HG03159 (cell line): ENCODE measurements at regions not wholly inside any gene's neighbourhood (a gene's known extent, or its start where the extent isn't known, plus 50 kb on each side); places are given as distances from the start of the nearest gene placed in this dataset.

Experiments used
- ATAC-seq: cut with Tn5 transposase; IDR thresholded peaks from one replicate; pipeline ENCODE4 v1.9.1; 2021; ENCODE audit warnings: mild to moderate bottlenecking, moderate library complexity; ENCODE audit not compliant: unreplicated experiment

DNA sequence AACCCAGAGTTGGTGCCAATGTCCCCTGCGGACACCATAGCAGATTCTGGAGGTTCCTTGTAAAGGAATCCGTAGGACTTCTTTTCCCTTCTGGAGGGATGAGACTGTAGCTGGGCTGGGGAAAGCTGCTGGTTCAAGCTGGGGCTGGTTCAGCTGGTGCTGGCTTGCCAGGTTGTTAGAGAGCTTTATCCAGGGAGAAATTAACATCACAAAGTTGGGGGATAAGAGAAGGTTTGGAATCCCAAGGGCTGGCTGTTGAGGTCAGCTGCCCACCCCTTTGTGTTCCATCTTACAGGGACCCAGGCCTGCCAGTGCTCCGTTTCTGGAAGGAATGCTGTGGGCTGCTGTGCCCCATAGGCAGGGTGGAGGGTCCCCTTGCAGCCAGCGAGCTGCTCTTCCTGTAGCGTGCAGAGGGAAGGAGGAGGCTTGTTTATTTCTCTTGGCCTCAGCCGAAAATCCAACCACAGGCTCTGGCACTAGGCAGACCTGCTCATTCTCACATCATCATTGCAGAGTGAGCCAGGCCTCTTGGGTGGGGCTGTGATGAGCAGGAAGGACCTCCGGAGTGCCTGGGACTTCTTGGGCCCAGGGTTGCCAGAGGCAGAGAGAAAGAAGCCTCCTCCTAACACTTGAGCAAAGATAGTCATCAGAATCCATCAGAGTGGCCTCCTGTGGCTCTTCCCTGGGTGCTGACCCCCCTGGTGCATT lies 251.1 kb downstream of the SEC14L1 start:
- ATAC-seq: no peak

DNA sequence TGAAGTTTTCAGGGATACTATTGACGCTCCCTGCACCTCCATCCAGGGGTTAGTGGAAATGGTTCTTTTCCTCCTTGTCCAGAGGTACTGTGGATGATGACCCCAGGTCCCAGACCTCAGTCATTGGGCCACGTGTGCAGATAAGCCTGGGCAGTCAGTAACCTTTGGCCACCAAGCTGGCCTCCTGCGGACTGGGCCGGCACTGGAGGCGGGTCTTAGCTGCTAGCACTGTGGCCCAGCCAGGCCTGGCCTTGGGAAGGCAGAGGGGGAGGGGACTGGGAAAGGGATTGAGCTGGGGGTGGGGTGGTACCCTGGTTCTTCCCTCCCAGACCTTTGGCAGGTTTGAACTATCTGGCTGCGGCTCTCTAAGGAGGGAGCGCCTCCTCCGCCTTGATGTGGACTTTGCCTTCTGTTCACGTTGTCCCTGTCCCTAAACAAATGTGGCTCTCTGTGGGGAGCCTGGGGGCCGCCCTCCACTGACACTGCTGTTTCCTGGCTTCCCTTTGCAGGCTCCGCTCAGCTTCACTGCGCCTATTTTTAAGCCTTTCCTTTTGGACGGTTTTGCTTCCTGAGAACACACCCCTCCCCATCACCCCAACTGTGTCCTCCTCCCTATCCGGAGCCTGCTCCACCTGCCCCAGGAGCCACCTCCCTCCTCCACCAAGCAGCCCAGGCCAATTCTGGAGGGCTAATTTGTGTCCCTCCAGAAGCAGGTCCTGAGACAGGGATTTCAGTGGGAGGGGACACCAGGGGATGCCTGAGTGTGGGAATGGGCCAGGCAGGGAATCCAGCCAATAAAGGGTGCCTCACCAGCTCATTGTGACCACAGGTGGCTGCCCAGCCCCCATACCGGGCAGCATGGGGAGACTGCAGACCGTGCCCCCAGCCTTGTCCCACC lies 251.9 kb downstream of the SEC14L1 start:
- no peak for ATAC-seq

DNA sequence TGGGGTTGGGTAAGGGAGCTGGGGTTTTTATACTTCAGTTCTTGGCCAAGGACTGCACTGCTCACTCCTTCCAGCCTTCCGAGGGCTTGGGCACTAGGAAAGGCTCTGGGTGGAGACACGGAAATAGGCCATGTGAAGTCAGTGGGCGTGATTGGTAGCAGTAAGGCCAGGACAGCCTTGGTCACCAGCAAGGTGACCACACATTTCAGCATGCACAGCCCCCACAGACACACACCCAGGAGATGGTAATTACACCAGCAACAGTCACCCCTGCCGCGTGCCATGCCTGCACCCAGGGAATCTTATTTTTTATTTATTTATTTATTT lies 252.5 kb downstream of the SEC14L1 start:
- no peak for ATAC-seq

DNA sequence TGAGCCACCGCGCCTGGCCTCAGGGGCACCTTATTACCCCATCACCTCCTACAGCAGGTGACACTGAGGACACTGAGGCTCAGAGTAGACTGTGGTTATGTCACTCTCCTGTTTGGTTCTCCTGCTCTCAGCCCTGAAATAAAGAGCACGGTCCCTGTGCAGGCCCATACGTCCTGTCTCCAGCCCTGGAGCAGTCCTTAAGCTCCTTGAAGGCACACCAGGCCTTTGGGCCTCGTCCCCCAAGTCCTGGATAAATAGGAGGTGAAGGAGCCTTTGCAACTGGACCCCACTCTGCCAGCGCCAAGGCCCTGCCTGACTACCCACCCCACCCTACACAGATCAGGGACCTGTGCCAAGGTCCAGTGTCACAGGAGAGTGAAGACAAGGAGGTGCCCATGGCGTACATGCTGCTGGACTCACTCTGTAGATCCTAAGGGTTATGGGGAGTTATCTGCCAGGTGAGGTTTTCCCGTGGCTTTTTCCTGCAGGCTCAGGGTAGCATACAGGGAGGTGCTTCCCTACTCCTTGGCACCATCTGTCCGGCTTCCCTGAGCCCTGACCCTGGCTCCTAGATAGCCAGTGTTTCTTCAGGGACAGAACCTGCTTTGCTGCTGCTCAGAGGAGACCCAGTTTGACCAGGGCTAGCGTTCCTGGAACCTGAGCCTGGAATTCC lies 253.2 kb downstream of the SEC14L1 start:
- no peak for ATAC-seq

DNA sequence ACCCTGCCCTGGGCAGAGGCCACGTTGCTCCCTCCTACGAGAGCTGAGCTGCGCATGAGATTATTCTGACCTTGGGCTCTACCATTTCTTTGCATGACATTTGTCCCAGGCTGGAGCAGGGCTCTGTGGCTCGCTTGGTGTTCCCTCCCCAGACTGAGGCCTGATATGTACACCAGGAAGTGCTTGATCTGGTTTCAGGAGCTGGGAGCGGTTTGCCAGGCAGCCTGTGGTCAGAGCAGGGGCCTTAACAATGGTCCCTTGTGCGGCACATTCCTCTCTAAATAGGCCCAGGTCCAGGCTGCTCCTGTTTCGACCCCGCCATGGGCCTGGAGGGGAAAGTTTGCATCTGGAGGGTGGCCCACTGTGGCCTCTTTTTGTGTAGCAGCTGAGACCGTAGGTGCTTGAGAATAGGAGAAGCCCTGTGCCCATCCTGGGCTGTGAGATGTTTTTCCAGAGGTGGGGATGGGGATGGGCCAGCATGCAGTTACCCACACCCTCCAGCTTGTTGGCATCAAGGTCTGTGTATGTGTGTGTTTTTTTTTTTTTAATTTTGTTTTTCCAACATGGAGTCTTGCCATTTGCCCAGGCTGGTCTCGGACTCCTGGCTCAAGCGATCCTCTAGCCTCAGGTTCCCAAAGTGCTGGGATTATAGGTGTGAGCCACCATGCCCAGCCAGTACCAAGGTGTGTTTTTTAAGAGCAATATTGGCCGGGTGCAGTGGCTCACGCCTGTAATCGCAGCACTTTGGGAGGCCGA lies 253.9 kb downstream of the SEC14L1 start:
- no peak for ATAC-seq

DNA sequence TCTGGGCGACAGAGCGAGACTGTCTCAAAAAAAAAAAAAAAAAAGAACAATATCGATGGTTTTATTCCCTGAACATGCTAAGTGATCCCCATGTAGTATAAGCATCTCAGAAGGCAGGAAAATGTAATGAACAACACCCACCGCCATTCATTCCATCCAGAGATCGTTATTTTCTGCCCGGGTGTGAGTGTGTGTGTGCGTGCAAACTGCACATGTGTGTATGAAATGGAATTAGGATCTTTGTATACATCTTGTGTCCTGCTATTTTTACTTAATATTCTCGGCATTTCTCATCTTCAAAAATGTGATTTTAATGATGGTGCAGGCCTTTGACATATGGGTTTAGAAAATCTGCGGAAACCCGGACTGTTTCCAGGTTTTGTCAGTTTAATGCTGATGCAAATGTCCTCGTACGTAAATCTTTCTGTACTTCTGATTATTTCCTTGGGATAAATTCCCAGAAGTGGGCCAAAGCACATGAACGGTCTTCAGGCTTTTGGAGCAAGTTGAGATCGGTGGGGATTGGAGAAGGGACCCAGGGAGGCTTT lies 254.8 kb downstream of the SEC14L1 start:
- no peak for ATAC-seq

DNA sequence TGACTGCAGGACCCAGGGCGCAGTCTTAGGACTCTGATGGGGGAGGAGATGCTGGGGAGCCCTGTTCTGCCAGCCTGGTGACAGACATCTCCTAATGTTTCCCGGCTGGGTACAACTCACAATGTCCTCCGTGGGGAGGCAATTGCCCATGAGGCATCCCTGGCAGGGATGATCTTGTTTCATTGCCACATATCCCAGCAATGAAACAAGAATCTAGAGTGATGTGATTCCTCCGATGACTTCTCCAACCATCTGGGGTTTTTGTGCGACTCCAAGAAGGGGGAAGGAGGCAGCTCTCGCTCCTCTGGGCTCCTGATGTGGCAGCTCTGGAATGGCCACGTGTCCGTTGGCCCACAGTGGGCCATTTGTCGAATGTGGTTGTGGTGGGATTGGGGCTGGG lies 255.8 kb downstream of the SEC14L1 start:
- ATAC-seq: no peak

DNA sequence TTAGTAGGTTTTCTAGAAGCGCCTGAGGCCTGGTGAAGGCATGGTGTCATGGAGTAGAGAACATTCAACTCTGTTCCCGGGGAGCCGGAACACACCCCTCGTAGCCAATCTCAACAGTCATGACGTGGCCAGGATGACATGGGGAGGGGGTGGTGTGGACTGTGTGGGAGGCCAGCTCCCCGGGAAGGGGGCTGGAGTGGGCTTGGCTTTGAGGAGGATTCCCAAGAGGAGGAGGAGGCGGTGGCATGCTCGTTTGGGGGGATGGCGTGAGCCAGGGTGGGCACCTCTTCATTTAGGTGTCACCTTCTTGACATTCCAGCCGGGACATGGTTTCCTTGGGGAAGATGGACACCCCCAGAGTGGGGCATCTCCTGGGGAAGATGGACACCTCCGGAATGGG lies 257.5 kb downstream of the SEC14L1 start:
- ATAC-seq: no peak

DNA sequence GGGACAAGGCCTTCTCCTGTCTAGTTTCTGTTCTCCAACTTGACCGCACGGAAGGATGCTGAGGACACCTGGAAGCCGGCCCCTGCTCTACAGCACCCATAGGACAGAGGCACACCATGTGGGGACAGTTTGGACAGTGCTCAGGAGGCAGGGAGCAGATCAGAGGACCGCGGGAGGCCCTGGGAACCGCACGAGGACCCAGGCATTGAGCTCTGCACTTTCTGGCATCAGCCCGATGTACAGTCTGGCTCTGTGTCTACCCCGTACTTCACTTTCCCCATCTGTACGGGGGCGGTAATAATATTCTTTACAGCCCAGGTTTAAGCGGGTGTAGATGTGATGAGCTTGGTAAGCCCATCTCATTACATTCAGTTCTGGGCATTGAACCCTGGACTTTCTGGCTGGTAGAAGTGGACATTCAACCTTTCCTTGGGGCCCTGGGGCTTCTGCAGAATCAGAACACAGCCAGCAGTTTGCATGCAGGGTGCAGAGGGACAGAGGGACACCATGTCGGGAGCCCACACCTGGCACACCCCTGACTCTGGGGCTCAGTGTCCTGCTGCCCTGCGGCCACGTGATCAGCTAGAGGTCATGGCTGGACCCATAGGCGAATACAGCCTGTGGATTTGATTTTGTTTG lies 258.7 kb downstream of the SEC14L1 start:
- ATAC-seq: no peak

DNA sequence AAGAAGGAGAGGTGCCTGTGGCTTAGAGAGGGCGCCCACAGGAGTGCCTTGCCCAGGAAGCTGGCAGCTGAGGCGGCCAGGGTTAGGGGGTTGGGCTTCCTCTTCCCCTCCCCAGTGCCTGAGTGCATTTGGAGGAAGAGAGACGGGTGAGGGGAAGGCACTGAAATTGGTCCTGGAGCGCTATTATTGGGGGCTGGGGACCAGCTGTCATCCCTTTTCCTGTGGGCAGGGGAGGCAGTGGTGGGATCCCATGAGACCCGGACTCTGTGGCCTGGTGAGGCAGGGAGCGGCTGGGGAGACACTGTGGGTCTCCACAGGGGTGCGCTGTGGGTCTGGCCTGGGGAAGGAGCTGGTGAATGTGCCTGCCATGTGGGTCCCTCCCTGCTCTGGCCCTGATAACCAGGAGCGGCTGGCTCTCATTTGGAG lies 259.7 kb downstream of the SEC14L1 start:
- no peak for ATAC-seq

DNA sequence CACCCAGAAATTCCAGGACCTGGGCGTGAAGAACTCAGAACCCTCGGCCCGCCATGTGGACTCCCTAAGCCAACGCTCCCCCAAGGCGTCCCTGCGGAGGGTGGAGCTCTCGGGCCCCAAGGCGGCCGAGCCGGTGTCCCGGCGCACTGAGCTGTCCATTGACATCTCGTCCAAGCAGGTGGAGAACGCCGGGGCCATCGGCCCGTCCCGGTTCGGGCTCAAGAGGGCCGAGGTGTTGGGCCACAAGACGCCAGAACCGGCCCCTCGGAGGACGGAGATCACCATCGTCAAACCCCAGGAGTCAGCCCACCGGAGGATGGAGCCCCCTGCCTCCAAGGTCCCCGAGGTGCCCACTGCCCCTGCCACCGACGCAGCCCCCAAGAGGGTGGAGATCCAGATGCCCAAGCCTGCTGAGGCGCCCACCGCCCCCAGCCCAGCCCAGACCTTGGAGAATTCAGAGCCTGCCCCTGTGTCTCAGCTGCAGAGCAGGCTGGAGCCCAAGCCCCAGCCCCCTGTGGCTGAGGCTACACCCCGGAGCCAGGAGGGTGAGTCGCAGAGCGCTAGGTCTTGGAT lies 261.5 kb downstream of the SEC14L1 start:
- no peak for ATAC-seq

DNA sequence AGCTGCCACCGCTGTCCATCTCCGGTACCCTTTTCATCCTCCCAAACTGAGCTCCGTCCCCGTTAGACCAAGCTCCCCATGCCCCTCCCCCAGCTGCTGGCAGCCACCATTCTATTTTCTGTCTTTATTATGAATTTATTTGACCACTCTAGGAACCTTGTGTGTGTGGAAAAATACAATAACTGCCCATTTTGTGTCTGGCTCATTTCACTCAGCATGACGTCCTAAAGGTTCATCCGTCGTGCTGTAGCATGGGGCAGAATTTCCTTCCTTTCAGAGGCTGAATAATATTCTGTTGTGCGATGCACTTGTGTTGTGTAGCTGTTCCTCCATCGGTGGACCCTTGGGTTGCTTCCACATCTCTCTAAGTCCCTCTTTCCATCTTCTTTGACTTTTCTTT lies 263.1 kb downstream of the SEC14L1 start:
- no peak for ATAC-seq

DNA sequence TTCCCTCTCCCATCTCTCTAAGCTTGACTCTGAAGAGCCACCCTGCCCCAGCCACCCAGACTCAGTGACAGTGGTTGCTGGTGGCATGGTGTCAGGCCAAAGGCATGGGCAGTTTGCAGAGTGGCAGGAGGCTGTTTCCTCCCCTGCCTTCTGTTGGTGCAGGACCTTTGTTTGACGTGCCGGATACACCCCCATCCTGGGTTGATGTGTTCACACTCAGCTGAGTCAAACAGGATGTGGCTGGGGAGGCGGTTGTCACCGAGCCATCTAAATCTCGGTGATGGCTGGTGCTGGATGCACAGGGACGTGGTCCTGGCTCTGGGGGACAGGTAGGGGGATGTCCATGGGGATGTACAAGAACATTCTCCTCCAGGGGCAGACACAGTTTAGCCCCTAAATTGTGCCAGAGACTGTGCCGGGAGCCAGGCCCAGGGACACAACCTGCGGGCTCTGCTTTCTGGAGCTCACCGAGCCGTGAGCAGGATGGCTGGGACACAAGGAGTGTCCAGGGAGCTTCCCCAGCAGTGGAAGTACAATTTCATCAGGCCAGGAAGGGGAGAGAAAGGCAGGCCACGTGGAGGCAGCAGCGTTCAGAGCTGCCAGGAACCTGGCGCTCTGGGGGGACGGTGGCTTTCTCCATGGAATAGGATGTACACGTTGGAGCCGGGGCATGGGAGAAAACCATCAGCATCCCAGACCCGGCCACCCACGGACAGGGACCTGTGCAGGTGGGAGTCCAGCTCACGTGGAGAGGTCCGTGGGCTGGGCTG lies 264.2 kb downstream of the SEC14L1 start:
- ATAC-seq: peak; percentile 66

DNA sequence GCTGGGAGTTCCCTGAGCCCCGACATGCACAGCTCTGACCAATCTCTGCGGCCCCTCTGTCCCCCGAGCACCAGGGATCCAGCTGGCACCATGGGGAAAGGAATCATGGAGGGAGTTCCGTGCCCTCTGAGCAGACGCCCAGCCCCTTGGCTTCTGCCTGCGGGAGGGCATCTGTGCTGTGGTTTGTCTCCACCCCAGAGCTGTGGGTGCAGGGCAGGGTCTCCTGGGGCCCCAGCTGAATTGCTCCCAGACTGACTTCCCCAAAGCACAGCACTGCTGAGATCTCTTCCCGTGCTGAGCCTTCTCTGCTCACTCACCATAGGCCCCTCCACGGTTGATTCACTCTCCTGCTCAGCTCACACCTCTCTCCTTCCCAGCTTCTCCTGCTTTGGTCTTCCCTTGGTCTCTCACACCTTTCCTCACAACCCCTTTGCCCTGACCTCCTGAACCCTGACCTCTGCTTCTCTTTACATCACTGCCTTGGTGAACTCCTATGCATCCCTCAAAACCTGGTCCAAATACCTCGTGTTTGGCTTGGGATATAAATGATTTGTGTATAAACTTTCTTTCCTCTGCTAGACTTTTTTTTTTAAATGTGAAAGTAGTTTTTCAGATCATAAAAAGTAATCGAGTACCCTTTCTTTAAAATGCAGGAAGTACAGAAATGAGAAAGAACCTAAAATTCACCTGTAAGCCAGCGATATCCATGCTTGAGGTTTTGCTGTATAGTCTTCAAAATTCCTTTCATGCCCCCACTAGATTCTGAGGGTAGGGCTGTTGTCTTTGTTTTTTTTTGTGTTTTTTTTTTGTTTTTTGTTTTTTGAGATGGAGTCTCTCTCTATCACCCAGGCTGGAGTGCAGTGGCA lies 265.3 kb downstream of the SEC14L1 start:
- no peak for ATAC-seq

DNA sequence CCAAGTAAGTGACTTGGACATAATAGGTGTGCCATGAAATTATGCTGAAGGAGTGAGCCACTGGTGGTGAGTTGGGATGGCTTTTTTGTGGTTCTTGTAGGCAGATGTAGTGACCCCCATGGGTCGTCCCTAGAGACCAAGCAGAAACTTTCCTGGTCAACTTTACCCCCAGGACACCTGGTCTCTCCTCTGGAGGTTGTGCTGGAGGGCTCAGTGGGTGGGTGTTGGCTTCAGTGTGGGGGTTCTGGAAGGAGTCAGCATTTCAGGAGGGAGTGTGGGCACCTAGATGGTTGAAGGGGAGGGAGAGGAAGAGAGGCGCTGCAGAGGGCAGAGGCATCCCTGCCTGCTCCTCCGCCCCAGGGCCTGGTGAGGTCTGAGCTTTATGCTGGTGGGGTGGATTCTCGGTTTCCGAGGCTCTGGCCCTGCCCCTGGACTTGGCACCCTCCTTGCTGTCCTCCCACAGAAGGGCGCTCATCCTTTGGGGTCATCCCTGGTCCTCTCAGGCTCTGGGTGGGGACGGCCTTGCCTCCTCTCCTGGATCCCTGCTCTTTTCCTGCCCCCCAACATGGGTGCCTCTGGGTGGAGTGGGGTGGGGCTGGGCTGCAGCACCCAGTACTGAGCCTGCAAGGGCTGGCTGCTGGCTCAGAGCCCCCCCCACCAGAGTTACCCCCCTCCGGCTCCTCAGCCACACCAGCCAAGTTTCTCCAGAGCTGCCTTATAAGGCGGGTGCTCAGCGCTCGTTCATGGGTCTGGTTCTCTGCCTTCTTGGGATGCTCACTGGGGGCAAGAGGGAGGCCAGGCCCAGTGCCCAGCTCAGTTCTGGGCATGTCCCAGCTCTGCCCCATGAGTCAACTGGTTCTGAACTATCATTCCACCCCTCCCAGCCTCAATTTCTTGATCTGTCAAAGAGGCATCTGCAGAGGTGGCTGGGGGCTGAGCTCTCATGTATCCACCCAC lies 266.8 kb downstream of the SEC14L1 start:
- no peak for ATAC-seq

DNA sequence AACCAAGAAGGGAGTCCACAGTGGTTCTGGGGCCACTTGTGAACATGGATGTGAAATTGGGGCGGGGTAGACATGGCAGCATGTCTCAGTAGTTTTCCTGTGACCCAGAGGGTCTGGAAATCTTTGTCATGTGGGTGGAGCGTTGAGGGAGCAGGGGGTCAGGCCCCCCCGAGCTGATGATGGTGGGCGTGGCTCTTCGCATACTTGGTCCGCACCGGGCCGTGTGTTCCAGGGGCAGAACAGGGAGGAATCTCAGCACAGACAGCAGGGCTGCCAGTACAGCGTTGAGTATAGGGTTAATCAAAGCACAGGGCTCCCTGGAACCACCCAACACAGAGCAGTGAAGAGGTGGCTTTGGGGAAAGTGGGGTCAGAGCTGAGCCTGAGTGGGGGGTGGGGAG lies 267.5 kb downstream of the SEC14L1 start:
- no peak for ATAC-seq
